Naive B cell (primary cell): ENCODE measurements at regions not wholly inside any gene's neighbourhood (a gene's known extent, or its start where the extent isn't known, plus 50 kb on each side); places are given as distances from the start of the nearest gene placed in this dataset.

Experiments used
- ATAC-seq, 2 donors: fragments of 150-1000 bp; cut with Tn5 transposase; 2 replicates each; pipeline ENCODE4 v1.10.0; 2021; ENCODE audit warnings: low read depth in 2 of 2, mild to moderate bottlenecking in 2 of 2, moderate library complexity in 2 of 2
- DNase-seq: peaks from one replicate; pipeline ENCODE4 v3.0.0; 2022
- H3K27ac Mint-ChIP-seq, 6 donors: one replicate each; pipeline ENCODE4 v1.8.0; 2020 to 2022; ENCODE audit warnings: mild to moderate bottlenecking in 6 of 6, mixed read lengths in 6 of 6, moderate library complexity in 5 of 6, inconsistent platforms in 2 of 6
- H3K27me3 Mint-ChIP-seq, 3 donors: one replicate each; pipeline ENCODE4 v1.8.0; 2021 to 2022; ENCODE audit warnings: mixed read lengths in 3 of 3, mild to moderate bottlenecking in 1 of 3
- H3K36me3 Mint-ChIP-seq, 2 donors: one replicate each; pipeline ENCODE4 v1.8.0; 2020 to 2022; ENCODE audit warnings: mixed read lengths in 2 of 2, inconsistent platforms in 1 of 2, mild to moderate bottlenecking in 1 of 2
- H3K4me1 Mint-ChIP-seq, 3 donors: one replicate each; pipeline ENCODE4 v1.8.0; 2020 to 2022; ENCODE audit warnings: mixed read lengths in 3 of 3, inconsistent platforms in 1 of 3, mild to moderate bottlenecking in 1 of 3, moderate library complexity in 1 of 3
- H3K4me3 Mint-ChIP-seq, 8 donors: one replicate each; pipeline ENCODE4 v1.8.0; 2020 to 2022; ENCODE audit warnings: mild to moderate bottlenecking in 8 of 8, mixed read lengths in 8 of 8, moderate library complexity in 8 of 8, inconsistent platforms in 2 of 8
- H3K9me3 Mint-ChIP-seq, 7 donors: one replicate each; pipeline ENCODE4 v1.8.0; 2020 to 2022; ENCODE audit warnings: mixed read lengths in 7 of 7, mild to moderate bottlenecking in 5 of 7, inconsistent platforms in 2 of 7, moderate library complexity in 1 of 7

DNA sequence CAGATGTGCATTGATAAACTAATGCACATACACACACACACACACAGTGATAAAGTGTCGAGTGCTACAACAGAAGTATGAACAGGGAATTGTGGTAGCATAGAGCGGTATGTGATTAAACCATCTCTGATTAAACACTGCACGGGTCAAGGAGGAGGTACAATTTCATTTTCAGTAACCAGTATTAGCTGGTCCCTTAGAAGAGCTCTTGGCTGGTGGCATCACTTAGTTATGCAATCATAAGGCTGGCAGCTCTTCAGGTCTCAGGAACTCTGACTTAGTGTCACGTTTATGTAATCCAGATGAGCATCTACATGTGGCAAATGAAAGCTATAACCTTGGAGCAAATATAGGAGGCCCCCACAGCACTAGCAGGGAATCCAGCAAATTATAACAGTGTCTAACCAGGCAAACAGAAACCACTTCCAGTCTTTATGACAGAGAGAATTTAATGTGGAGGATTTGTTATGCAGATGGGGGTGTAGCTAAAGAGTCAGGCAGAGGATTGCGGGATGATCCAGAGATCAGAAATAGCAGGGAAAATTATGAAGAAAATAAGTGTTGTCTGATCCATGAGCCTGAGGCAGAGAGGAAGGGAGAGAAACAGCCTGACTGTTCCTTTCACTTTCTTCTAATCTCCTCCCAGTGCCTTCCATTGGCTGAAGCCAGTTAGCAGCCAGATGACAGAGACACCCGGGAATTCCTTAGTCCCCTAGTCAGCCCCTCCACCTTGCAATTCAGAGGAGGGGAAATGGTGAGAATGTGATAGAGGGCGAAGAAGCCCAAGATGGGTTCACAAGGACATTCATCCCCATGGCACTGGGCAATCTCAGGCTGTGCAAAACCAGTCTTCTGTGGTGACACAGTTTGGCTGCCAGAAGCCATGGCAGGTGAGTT lies 533.1 kb upstream of the TENM4 start:
- H3K4me3 Mint-ChIP-seq: no peak overlapping the region
- ATAC-seq (no peak), DNase-seq (no peak)
- no peaks in the 10 kb centered on the region for H3K4me1 Mint-ChIP-seq
- peaks cover 0 to 8% (median 4%) of the 10 kb centered on the region in 7 donors for H3K9me3 Mint-ChIP-seq
- no peaks in the 10 kb centered on the region for H3K27me3 Mint-ChIP-seq
- H3K27ac Mint-ChIP-seq: no peak overlapping the region
- no peaks in the 10 kb centered on the region for H3K36me3 Mint-ChIP-seq

DNA sequence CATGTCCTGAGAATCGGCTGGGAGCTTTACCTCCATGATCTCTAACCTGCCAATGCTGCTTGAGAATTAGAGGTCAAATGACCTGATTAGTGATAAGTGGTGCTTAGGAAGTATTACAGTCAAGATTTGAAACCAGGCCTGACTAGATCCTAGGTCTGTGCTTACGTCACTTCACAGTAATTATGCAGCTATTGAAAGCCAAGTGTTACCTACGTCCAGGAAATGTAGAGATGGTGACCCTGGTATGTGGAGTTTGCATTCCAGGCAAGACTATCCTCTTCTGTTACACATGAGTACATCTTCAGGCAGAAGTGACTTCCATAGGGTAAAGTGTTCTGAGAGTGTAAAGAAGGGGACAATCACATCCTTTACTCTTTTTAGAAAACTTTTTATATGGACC lies 530.4 kb upstream of the TENM4 start:
- DNase-seq: no peak
- Mint-ChIP-seq H3K4me1 (no peaks in the 10 kb centered on the region), H3K9me3 (peaks cover 0 to 8% (median 3%) of the 10 kb centered on the region in 7 donors), H3K36me3 (no peaks in the 10 kb centered on the region), H3K27ac (no peak overlapping the region), H3K27me3 (no peaks in the 10 kb centered on the region), H3K4me3 (no peak overlapping the region)
- ATAC-seq: no peak

DNA sequence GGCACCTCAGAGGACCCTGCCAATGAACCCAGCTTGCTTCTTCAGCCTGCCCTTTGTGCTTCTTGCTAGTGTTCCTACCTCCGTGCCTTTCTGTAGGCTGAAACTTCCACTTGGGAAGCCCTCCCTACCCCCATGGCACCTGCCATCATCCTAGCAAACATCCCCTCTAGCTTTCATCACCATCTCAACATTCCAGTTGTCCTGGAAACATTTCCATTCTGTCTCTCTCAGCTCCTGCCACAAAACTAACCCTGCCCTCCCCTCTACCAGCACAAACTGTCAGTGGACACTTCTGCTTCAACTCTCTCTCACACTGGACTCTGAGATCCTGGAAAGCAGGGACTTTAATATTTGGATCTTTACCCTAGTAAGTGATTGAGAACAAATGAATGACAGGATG lies 525.8 kb upstream of the TENM4 start:
- DNase-seq (no peak), ATAC-seq (no peak)
- Mint-ChIP-seq H3K4me3 (no peak overlapping the region), H3K9me3 (peaks cover 0 to 11% (median 3%) of the 10 kb centered on the region in 7 donors), H3K4me1 (no peaks in the 10 kb centered on the region), H3K27ac (no peak overlapping the region), H3K36me3 (no peaks in the 10 kb centered on the region), H3K27me3 (no peaks in the 10 kb centered on the region)

DNA sequence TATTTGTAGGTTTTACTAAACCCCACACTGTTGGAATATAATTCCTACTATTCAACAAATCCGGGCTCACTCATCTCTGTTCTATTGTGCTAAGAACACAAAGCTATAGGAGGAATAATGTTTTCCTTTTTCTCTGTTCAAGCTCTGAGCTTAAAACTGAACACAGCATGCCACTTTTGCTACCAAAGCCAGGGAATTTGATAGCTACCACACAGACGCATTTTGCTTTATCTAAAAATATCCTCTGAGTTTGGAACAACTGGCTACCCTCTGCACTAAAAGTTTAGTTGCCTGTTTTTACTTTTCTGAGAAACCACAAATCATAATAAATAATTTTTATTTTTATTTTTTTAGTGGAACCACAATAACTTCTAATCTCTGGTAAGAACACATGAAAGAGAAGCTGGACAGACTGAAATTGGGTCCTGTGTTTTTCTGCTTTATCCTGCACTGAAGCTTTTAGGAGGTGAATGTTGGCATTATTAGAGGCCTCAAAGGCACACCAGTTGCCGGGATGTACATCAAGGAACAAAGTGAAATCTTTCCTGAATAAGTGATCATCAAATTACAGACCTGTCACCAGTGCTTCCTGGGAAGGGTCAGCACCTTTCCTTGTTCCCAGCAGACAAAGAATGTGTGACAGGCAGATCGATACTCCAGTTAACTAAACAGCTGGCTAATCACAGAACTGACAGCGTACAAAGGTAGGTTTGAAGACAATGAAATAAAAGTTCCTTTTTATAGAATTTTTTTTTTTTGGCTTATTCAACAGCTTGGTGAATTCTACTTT lies 523.2 kb upstream of the TENM4 start:
- no peak overlapping the region for H3K27ac Mint-ChIP-seq
- H3K27me3 Mint-ChIP-seq: no peaks in the 10 kb centered on the region
- H3K4me1 Mint-ChIP-seq: no peaks in the 10 kb centered on the region
- ATAC-seq (no peak), DNase-seq (no peak)
- no peak overlapping the region for H3K4me3 Mint-ChIP-seq
- no peaks in the 10 kb centered on the region for H3K36me3 Mint-ChIP-seq
- peaks cover under 1 to 17% (median 9%) of the 10 kb centered on the region in 7 donors for H3K9me3 Mint-ChIP-seq

DNA sequence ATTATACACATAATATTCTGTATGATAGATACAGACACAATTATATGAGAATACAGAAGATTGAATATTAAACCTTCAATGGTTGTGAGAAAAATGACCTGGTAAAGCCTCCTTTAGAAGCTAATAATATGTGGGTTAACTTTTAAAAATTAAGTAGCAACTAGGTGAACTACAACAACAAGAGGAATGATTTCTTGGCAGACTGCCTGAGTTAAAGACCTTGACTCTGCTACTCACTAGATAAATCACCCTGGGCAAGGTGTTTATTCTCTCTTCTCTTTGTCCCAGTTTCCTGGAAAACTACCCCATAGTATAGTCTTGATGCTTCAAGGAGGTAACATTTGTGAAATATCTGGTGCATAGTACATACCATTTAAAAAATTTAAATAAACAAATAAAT lies 519.6 kb upstream of the TENM4 start:
- no peaks in the 10 kb centered on the region for H3K36me3 Mint-ChIP-seq
- H3K9me3 Mint-ChIP-seq: peaks cover 4 to 29% (median 16%) of the 10 kb centered on the region in 7 donors
- no peaks in the 10 kb centered on the region for H3K4me1 Mint-ChIP-seq
- H3K4me3 Mint-ChIP-seq: no peak overlapping the region
- ATAC-seq (no peak), DNase-seq (no peak)
- H3K27me3 Mint-ChIP-seq: no peaks in the 10 kb centered on the region
- no peak overlapping the region for H3K27ac Mint-ChIP-seq

DNA sequence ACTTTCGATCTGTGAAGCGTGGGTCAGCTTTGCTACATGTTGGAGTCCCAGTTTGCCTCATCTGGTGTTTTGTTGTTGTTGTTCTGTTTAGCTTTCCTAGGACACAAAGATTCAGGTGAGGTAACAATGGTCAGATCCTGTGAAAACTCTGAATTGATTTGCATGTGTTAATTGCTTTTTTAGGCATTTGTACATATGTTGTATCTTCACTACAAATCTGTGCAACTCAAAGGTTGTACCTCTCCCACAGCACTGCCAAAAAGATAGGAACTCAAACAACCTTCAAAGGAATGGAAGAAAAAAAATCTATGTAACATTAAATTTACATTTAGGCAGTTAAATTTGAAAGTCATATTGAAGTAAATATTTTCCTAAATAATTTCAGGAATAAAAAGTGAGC lies 518.5 kb upstream of the TENM4 start:
- Mint-ChIP-seq H3K4me1 (no peaks in the 10 kb centered on the region), H3K4me3 (no peak overlapping the region), H3K27ac (no peak overlapping the region), H3K9me3 (peaks cover 4 to 29% (median 16%) of the 10 kb centered on the region in 7 donors), H3K27me3 (no peaks in the 10 kb centered on the region), H3K36me3 (no peaks in the 10 kb centered on the region)
- DNase-seq: no peak
- ATAC-seq: no peak

DNA sequence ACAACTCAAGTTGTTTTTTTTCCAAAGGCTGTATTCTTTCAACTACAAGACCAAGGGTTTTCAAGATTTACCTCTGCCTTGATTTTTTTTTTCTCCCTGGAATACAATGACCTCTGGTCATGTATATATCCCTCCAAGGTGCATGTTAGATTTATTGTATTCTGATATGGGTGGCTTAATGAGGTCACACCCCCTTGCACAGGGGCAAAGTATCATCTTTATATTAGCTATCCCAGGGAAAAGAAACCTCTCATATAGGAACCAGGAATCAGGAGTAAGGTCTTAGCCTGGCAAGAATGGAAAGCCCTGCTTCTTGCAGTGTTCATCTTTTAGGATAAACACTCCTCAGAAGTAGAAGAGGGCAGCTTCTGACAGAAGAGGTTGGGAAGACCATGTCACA lies 516.9 kb upstream of the TENM4 start:
- Mint-ChIP-seq H3K36me3 (no peaks in the 10 kb centered on the region), H3K4me3 (no peak overlapping the region), H3K9me3 (peaks cover 4 to 29% (median 14%) of the 10 kb centered on the region in 7 donors), H3K27me3 (no peaks in the 10 kb centered on the region), H3K27ac (no peak overlapping the region), H3K4me1 (no peaks in the 10 kb centered on the region)
- DNase-seq (no peak), ATAC-seq (no peak)

DNA sequence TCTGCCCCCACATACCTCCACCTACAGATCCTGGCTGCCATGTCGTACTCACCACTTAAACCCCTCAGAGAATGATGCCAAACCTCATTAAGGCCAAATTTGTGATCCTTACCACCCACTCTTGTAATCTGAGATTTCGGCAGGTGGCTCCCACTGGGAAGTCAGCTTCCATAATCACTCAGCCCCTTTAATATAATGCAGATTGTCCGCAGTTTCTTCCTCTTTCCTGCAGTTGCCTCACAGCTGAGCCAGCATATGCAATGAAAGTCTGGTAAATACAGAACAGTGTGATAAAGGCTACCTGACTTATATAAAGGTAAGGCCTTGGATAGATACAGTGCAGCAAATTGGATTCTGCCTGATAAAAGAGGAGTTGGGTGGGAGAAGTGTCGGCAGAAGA lies 515.2 kb upstream of the TENM4 start:
- Mint-ChIP-seq H3K4me1 (no peaks in the 10 kb centered on the region), H3K27ac (no peak overlapping the region), H3K9me3 (peaks cover 4 to 29% (median 10%) of the 10 kb centered on the region in 7 donors), H3K36me3 (no peaks in the 10 kb centered on the region), H3K4me3 (no peak overlapping the region), H3K27me3 (no peaks in the 10 kb centered on the region)
- no peak for ATAC-seq
- no peak for DNase-seq

DNA sequence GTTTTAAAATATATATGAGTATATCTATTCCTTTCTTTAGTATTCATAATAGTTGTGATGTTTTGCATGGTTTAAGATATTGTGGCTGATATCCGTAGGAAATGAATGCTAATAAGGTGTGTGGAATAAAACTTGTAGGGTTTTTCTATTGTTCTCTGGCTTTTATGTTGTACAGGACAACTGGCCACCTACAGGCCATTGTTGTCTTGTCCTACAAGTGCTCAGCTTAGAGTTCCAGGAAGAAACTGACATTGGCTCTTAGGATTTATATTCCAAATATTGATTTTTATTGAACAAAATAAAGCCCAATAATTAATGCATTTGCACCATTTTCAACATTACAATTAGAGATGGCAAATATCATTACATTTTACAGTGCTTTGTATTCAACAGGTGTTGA lies 512.8 kb upstream of the TENM4 start:
- Mint-ChIP-seq H3K9me3 (peaks cover 0 to 12% (median 5%) of the 10 kb centered on the region in 7 donors), H3K4me1 (no peaks in the 10 kb centered on the region), H3K4me3 (no peak overlapping the region), H3K36me3 (no peaks in the 10 kb centered on the region), H3K27ac (no peak overlapping the region), H3K27me3 (no peaks in the 10 kb centered on the region)
- ATAC-seq (no peak), DNase-seq (no peak)

DNA sequence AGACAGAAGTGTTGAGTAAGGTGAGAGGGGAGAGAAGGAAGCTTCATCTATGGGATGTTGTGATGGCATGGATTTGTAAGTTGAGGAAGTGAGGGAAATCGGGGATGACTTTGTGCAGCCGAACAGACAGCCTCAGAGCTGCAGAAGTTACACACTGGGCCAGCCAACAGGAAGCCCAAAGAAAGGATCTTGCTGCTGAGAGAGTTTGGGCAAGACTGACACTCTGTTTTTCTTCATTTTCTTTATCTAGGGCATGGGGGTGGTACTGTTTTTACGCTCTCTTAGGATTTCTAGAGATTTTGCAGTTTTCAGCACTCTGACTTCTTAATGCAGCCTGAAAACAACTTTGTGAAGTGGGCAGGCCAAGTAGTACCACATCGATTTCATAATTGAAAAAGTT lies 509.9 kb upstream of the TENM4 start:
- H3K4me3 Mint-ChIP-seq: no peak overlapping the region
- no peak for ATAC-seq
- no peaks in the 10 kb centered on the region for H3K4me1 Mint-ChIP-seq
- peak overlapping the region in 1 of 6 donors; percentile 45 for H3K27ac Mint-ChIP-seq
- no peak for DNase-seq
- no peaks in the 10 kb centered on the region for H3K36me3 Mint-ChIP-seq
- H3K9me3 Mint-ChIP-seq: peaks cover 0 to 6% (median 0%) of the 10 kb centered on the region in 7 donors
- H3K27me3 Mint-ChIP-seq: no peaks in the 10 kb centered on the region

DNA sequence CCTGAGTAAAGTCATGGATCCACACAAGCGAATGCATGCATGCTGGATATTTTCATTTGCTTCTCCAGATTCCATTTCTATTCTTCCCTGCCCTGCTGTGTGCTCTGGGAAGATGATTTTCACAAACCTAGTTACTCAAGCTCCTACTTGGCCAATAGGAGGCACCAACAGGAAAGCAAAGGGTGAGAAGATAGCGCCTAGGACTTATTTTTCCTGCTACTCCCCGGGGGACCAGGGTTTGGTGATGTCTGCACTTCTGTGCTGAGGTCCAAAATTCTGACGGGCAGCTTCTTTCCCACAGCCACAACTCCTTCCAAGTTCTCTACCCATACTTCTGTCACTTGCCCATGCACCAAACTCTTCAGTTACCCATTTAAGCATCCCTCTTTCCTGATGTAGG lies 509.3 kb upstream of the TENM4 start:
- Mint-ChIP-seq H3K9me3 (peaks cover 0 to 6% (median 0%) of the 10 kb centered on the region in 7 donors), H3K27me3 (no peaks in the 10 kb centered on the region), H3K27ac (no peak overlapping the region), H3K36me3 (no peaks in the 10 kb centered on the region), H3K4me1 (no peaks in the 10 kb centered on the region), H3K4me3 (no peak overlapping the region)
- ATAC-seq: no peak
- DNase-seq: no peak

DNA sequence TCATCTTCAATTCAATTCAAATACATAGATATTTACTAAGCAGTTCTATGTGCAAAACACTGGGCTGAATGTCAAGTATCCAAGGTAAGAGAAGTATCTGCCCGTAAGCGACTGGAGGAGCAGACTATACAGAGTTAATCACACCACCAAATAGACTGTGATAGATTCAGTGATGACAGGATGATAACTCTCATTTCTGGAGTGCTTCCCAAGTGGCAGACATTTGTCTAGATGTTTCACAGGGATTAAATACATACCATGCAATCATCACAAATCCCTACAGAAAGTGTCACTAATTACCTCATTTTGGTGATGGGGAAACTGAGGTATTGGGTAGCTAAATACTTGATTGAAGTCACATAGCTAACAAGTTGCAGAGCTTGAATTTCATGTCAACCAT lies 508.7 kb upstream of the TENM4 start:
- no peaks in the 10 kb centered on the region for H3K36me3 Mint-ChIP-seq
- H3K4me1 Mint-ChIP-seq: no peaks in the 10 kb centered on the region
- H3K27ac Mint-ChIP-seq: no peak overlapping the region
- DNase-seq (no peak), ATAC-seq (no peak)
- no peaks in the 10 kb centered on the region for H3K27me3 Mint-ChIP-seq
- no peak overlapping the region for H3K4me3 Mint-ChIP-seq
- H3K9me3 Mint-ChIP-seq: peaks cover 0 to 6% (median 0%) of the 10 kb centered on the region in 7 donors

DNA sequence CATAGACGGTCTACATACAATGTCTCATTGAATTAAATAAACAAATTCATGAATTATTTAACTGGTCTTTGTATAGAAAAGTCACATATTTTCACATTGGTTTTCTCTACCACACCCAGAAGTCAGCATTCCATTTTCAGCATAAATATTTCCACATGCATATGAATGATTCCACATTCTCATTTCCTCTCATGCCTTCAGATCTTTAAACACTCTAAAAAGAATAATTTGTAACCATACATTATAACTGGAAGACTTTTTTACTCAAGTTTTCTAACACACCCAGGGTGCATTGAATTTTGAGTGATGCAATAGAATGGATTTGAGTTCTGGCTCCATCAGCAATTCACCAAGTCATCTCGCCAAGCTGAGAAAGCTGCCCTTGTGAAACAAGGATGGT lies 501.8 kb upstream of the TENM4 start:
- ATAC-seq: no peak
- DNase-seq: no peak
- Mint-ChIP-seq H3K27ac (no peak overlapping the region), H3K4me1 (no peaks in the 10 kb centered on the region), H3K36me3 (no peaks in the 10 kb centered on the region), H3K27me3 (no peaks in the 10 kb centered on the region), H3K9me3 (peaks cover 0 to 4% (median 0%) of the 10 kb centered on the region in 7 donors), H3K4me3 (no peak overlapping the region)

DNA sequence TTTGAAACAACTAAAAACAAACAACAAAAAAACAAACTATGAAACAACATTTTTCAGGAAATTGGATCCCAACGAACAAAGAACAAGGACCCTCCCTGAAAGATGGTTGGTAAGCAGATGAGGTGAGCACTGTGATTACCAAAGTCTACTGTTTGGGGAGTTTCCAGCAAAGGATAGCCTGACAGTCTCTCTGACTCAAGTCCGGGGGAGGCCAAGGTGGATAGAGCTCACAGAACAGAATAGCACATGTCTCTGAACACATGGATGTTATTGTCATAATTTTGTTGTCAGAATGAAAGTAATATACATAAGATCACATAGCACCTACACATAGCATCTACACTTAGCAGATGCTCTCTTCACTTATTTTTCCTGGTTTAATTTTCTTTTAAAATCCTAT lies 501.3 kb upstream of the TENM4 start:
- Mint-ChIP-seq H3K27ac (no peak overlapping the region), H3K27me3 (no peaks in the 10 kb centered on the region), H3K9me3 (peaks cover 0 to 4% (median 0%) of the 10 kb centered on the region in 7 donors), H3K4me1 (no peaks in the 10 kb centered on the region), H3K36me3 (no peaks in the 10 kb centered on the region), H3K4me3 (no peak overlapping the region)
- DNase-seq: no peak
- no peak for ATAC-seq
